HEK293 (cell line): ENCODE measurements at regions not wholly inside any gene's neighbourhood (a gene's known extent, or its start where the extent isn't known, plus 50 kb on each side); places are given as distances from the start of the nearest gene placed in this dataset.

Source experiments
- CTCF ChIA-PET: fragments of 350-600 bp; formaldehyde crosslinking; extraction: SDS; loops from one replicate; lab custom pipeline; 2021; ENCODE audit warnings: antibody characterized with exemption; lab: Yijun Ruan, JAX
- POLR2A ChIA-PET: fragments of 300-600 bp; formaldehyde crosslinking; extraction: SDS; loops from one replicate; lab custom pipeline; 2020; ENCODE audit warnings: antibody characterized with exemption, inconsistent platforms; lab: Yijun Ruan, JAX
- H3K27ac ChIP-seq: fragments of 200-500 bp; sonication (Bioruptor generic); 2 replicates; pipeline ENCODE4 v1.5.1; 2014; ENCODE audit warnings: low read depth, low read length, control low read depth, inconsistent platforms; ENCODE audit errors: extremely low read depth
- H3K36me3 ChIP-seq, 2 experiments: fragments of 200-500 bp in 1 of 2; sonication (Bioruptor generic) in 1 of 2; 1 replicate in 1 of 2; 2 replicates in 1 of 2; pipeline ENCODE4 v1.5.1; 2014 to 2017; ENCODE audit warnings: inconsistent platforms in 2 of 2, low read length in 2 of 2; ENCODE audit not compliant: control insufficient read depth in 2 of 2, insufficient read depth in 1 of 2
- H3K4me1 ChIP-seq: fragments of 200-500 bp; sonication (Bioruptor generic); 2 replicates; pipeline ENCODE4 v1.5.1; 2014; ENCODE audit warnings: mild to moderate bottlenecking, low read length, inconsistent platforms; ENCODE audit not compliant: control insufficient read depth, insufficient read depth
- H3K4me3 ChIP-seq: 2 replicates; pipeline ENCODE4 v1.5.1; 2011; ENCODE audit warnings: low read depth, mild to moderate bottlenecking, control low read depth, low read length, moderate library complexity
- H3K9me3 ChIP-seq: fragments of 200-500 bp; sonication (Bioruptor generic); 2 replicates; pipeline ENCODE4 v1.5.1; 2014; ENCODE audit warnings: low read depth, low read length, inconsistent platforms; ENCODE audit not compliant: control insufficient read depth, insufficient read depth
- HOXC10 ChIP-seq: sonication (generic); formaldehyde crosslinking; IDR thresholded peaks from 2 replicates; pipeline ENCODE4 v1.8.1; 2023; ENCODE audit warnings: mild to moderate bottlenecking, missing genetic modification reagents
- MYNN ChIP-seq: fragments of 450-650 bp; formaldehyde crosslinking; IDR thresholded peaks from 2 replicates; pipeline ENCODE4 v1.5.1; 2016; ENCODE audit warnings: missing biosample characterization, missing genetic modification characterization, borderline replicate concordance
- OSR2 ChIP-seq: fragments of 450-650 bp; formaldehyde crosslinking; IDR thresholded peaks from 2 replicates; pipeline ENCODE4 v1.5.1; 2016; ENCODE audit warnings: missing biosample characterization, missing genetic modification characterization
- WT1 ChIP-seq: fragments of 450-650 bp; formaldehyde crosslinking; IDR thresholded peaks from 2 replicates; pipeline ENCODE4 v1.5.1; 2016; ENCODE audit warnings: missing biosample characterization, missing genetic modification characterization
- ZBTB21 ChIP-seq: fragments of 450-650 bp; formaldehyde crosslinking; IDR thresholded peaks from 2 replicates; pipeline ENCODE4 v1.5.1; 2017; ENCODE audit warnings: missing biosample characterization, missing genetic modification characterization
- ZIC2 ChIP-seq: fragments of 450-650 bp; formaldehyde crosslinking; IDR thresholded peaks from 2 replicates; pipeline ENCODE4 v1.5.1; 2016; ENCODE audit warnings: missing biosample characterization, missing genetic modification characterization
- ZNF169 ChIP-seq: fragments of 450-650 bp; formaldehyde crosslinking; IDR thresholded peaks from 2 replicates; pipeline ENCODE4 v1.5.1; 2016; ENCODE audit warnings: missing biosample characterization, missing genetic modification characterization
- ZNF202 ChIP-seq: fragments of 450-650 bp; formaldehyde crosslinking; IDR thresholded peaks from 2 replicates; pipeline ENCODE4 v1.5.1; 2016; ENCODE audit warnings: missing biosample characterization, missing genetic modification characterization, borderline replicate concordance
- ZNF221 ChIP-seq: fragments of 450-650 bp; formaldehyde crosslinking; IDR thresholded peaks from 2 replicates; pipeline ENCODE4 v1.5.1; 2017; ENCODE audit warnings: missing biosample characterization, missing genetic modification characterization, borderline replicate concordance
- ZNF23 ChIP-seq: fragments of 450-650 bp; formaldehyde crosslinking; IDR thresholded peaks from 2 replicates; pipeline ENCODE4 v1.5.1; 2016; ENCODE audit warnings: missing biosample characterization, missing genetic modification characterization, borderline replicate concordance
- ZNF248 ChIP-seq: fragments of 450-650 bp; formaldehyde crosslinking; IDR thresholded peaks from 2 replicates; pipeline ENCODE4 v1.5.1; 2017; ENCODE audit warnings: missing biosample characterization, missing genetic modification characterization
- ZNF391 ChIP-seq: fragments of 450-650 bp; formaldehyde crosslinking; IDR thresholded peaks from 2 replicates; pipeline ENCODE4 v1.5.1; 2016; ENCODE audit warnings: low read depth, missing biosample characterization, missing genetic modification characterization, borderline replicate concordance
- ZNF530 ChIP-seq: fragments of 450-650 bp; formaldehyde crosslinking; IDR thresholded peaks from 2 replicates; pipeline ENCODE4 v1.5.1; 2016; ENCODE audit warnings: low read depth, missing biosample characterization, missing genetic modification characterization
- ZNF596 ChIP-seq: fragments of 450-650 bp; IDR thresholded peaks from 2 replicates; pipeline ENCODE4 v1.5.0; 2018; ENCODE audit warnings: missing biosample characterization, mild to moderate bottlenecking, missing genetic modification characterization, moderate library complexity
- ZNF660 ChIP-seq: fragments of 450-650 bp; IDR thresholded peaks from 2 replicates; pipeline ENCODE4 v1.5.1; 2018; ENCODE audit warnings: missing biosample characterization, mild to moderate bottlenecking, missing genetic modification characterization
- ZNF830 ChIP-seq: fragments of 450-650 bp; IDR thresholded peaks from 2 replicates; pipeline ENCODE4 v1.5.0; 2018; ENCODE audit warnings: missing biosample characterization, missing genetic modification characterization, low read depth, mild to moderate bottlenecking, moderate library complexity
- TF ChIP-seq, protein P1 (sequence below): fragments of 450-650 bp; formaldehyde crosslinking; IDR thresholded peaks from 2 replicates; pipeline ENCODE4 v1.5.1; 2016; ENCODE audit warnings: missing biosample characterization, missing genetic modification characterization, borderline replicate concordance
- TF ChIP-seq, protein P2 (sequence below): fragments of 450-650 bp; formaldehyde crosslinking; IDR thresholded peaks from 2 replicates; pipeline ENCODE4 v1.5.1; 2017; ENCODE audit warnings: missing biosample characterization, mild to moderate bottlenecking, missing genetic modification characterization, moderate library complexity

DNA sequence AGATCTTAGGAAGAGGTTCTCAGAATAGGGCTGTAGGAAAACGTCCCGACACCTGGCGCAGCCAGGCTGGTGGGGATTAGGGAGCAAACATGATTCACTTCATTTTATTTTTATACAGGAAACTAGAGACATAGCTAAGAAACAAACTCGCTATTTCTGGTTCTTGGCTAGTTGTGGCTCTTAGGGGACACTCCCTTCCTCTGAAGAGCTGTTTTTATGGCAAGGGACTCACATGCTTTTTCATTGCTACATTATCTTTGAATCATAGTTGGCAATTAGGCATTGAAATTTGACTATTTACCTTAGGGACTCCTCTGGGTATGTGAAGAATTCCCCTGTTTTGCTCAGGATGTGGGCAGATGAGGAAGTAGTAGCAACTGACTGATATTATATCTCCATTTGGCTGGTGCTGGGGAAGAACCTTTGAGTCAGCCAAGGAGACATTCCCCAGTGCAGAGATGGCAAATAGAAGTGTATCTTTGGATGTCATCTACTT, 174.5 kb downstream of the SMIM20 start:
- Histone ChIP-seq H3K36me3 (no peaks in the 10 kb centered on the region), H3K9me3 (no peaks in the 10 kb centered on the region; the same call in 1 of the 2 replicates), H3K27ac (no peak overlapping the region), H3K4me3 (no peak overlapping the region), H3K4me1 (0 out of 2 replicates have a peak, but pooled peaks cover 2% of the 10 kb centered on the region)
- no peak for TF ChIP-seq ZBTB21
- TF ChIP-seq MYNN = no peak
- TF ChIP-seq ZIC2 (tag by site-specific recombination) = no peak
- TF ChIP-seq, protein P1, sequence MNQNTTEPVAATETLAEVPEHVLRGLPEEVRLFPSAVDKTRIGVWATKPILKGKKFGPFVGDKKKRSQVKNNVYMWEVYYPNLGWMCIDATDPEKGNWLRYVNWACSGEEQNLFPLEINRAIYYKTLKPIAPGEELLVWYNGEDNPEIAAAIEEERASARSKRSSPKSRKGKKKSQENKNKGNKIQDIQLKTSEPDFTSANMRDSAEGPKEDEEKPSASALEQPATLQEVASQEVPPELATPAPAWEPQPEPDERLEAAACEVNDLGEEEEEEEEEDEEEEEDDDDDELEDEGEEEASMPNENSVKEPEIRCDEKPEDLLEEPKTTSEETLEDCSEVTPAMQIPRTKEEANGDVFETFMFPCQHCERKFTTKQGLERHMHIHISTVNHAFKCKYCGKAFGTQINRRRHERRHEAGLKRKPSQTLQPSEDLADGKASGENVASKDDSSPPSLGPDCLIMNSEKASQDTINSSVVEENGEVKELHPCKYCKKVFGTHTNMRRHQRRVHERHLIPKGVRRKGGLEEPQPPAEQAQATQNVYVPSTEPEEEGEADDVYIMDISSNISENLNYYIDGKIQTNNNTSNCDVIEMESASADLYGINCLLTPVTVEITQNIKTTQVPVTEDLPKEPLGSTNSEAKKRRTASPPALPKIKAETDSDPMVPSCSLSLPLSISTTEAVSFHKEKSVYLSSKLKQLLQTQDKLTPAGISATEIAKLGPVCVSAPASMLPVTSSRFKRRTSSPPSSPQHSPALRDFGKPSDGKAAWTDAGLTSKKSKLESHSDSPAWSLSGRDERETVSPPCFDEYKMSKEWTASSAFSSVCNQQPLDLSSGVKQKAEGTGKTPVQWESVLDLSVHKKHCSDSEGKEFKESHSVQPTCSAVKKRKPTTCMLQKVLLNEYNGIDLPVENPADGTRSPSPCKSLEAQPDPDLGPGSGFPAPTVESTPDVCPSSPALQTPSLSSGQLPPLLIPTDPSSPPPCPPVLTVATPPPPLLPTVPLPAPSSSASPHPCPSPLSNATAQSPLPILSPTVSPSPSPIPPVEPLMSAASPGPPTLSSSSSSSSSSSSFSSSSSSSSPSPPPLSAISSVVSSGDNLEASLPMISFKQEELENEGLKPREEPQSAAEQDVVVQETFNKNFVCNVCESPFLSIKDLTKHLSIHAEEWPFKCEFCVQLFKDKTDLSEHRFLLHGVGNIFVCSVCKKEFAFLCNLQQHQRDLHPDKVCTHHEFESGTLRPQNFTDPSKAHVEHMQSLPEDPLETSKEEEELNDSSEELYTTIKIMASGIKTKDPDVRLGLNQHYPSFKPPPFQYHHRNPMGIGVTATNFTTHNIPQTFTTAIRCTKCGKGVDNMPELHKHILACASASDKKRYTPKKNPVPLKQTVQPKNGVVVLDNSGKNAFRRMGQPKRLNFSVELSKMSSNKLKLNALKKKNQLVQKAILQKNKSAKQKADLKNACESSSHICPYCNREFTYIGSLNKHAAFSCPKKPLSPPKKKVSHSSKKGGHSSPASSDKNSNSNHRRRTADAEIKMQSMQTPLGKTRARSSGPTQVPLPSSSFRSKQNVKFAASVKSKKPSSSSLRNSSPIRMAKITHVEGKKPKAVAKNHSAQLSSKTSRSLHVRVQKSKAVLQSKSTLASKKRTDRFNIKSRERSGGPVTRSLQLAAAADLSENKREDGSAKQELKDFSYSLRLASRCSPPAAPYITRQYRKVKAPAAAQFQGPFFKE (tag by site-specific recombination) = no peak
- no peak for TF ChIP-seq ZNF202 (tag by site-specific recombination)
- no peak for TF ChIP-seq ZNF169 (tag by site-specific recombination)
- TF ChIP-seq ZNF391 (tag by site-specific recombination) = no peak
- TF ChIP-seq, protein P2, sequence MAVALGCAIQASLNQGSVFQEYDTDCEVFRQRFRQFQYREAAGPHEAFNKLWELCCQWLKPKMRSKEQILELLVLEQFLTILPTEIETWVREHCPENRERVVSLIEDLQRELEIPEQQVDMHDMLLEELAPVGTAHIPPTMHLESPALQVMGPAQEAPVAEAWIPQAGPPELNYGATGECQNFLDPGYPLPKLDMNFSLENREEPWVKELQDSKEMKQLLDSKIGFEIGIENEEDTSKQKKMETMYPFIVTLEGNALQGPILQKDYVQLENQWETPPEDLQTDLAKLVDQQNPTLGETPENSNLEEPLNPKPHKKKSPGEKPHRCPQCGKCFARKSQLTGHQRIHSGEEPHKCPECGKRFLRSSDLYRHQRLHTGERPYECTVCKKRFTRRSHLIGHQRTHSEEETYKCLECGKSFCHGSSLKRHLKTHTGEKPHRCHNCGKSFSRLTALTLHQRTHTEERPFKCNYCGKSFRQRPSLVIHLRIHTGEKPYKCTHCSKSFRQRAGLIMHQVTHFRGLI (tag by site-specific recombination) = no peak
- no peak for TF ChIP-seq HOXC10 (CRISPR knock-in tag)
- no peak for TF ChIP-seq ZNF23 (tag by site-specific recombination)
- TF ChIP-seq ZNF596 (tag by site-specific recombination) = no peak
- no peak for TF ChIP-seq ZNF221 (tag by site-specific recombination)
- TF ChIP-seq ZNF248 = no peak
- no peak for TF ChIP-seq OSR2 (tag by site-specific recombination)
- no peak for TF ChIP-seq ZNF660
- no peak for TF ChIP-seq ZNF530 (tag by site-specific recombination)
- CTCF ChIA-PET = no interaction called here
- POLR2A ChIA-PET = no interaction called here

DNA sequence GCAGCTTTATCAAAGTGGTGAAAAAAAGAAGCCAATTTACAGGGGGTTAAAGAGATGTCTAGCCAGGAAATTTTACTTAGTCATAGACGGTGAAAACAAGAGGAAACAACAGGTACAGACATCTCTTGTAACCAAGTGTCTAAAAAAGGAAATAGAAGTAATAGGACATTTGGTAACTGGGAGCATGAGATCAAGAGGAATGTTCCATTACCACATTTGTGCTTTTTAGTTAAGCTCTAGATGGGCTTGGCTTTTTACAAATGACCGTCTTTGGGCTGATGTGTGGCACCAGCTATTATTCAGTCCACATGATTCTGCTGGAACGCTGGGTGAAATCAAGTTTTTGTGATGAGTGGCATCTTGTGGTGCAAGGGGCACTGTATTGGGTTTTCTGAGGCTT, 179.5 kb downstream of the SMIM20 start:
- no peak overlapping the region for H3K4me3 ChIP-seq
- POLR2A ChIA-PET = no interaction called here
- no peaks in the 10 kb centered on the region for H3K36me3 ChIP-seq
- H3K27ac ChIP-seq = no peak overlapping the region
- TF ChIP-seq WT1 (tag by site-specific recombination) (no peak), ZNF830 (tag by site-specific recombination) (no peak)
- H3K4me1 ChIP-seq = no peaks in the 10 kb centered on the region
- H3K9me3 ChIP-seq = no peaks in the 10 kb centered on the region; the same call in 1 of the 2 replicates
- CTCF ChIA-PET = interaction anchor here (1.9 kb wide), 1 partner anchor 10 kb away, joined by 8 read pairs; no protein-coding TSS in a partner anchor
